ENCODE measurements at regions not wholly inside any gene's neighbourhood (a gene's known extent, or its start where the extent isn't known, plus 50 kb on each side); places are given as distances from the start of the nearest gene placed in this dataset.

DNA sequence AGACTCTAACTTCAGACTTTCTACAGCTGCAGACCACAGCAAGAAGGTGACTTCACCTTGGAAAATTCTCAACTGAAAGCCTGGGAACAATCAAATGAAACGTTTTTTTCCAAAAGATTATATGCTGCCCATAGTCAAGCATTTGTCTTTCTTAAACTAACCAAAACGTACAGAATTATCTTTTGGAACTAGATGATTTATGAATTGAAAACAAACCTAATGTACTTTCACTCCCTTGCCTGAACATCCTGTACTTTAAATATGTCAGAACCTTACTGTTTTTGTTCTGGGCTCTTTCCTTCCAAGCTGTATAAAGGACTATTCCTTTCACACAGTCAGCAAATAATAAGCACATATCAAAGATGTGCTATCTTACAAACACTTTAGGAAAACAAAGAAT lies 62.4 kb upstream of the TNFAIP3 start:
- Histone ChIP-seq H3K27me3 (replicated peaks; ENCODE audit: control insufficient read depth, insufficient read depth, low read length) (no peaks in the 10 kb centered on the region), H3K4me1 (peaks cover 79% of the 10 kb centered on the region), H3K36me3 (ENCODE audit: control insufficient read depth, insufficient read depth, low read length) (no peaks in the 10 kb centered on the region), H3K9me3 (0 out of 2 replicates have a peak, but pooled peaks cover 3% of the 10 kb centered on the region), H3K4me3 (ENCODE audit: low read depth, low read length) (no peak overlapping the region)
- Mint-ChIP-seq H3K4me1 (ENCODE audit: low read depth, unreplicated experiment) (peaks cover 25% of the 10 kb centered on the region), H3K27me3 (ENCODE audit: insufficient read depth, unreplicated experiment) (no peaks in the 10 kb centered on the region), H3K36me3 (ENCODE audit: insufficient read depth, unreplicated experiment) (peaks cover 4% of the 10 kb centered on the region), H3K9me3 (ENCODE audit: unreplicated experiment) (no peaks in the 10 kb centered on the region), H3K27ac (ENCODE audit: unreplicated experiment) (no peak overlapping the region), H3K4me3 (ENCODE audit: unreplicated experiment) (no peak overlapping the region)
- POLR2A ChIA-PET, result no interaction called here
- no peak for DNase-seq
- TF ChIP-seq, protein P1, sequence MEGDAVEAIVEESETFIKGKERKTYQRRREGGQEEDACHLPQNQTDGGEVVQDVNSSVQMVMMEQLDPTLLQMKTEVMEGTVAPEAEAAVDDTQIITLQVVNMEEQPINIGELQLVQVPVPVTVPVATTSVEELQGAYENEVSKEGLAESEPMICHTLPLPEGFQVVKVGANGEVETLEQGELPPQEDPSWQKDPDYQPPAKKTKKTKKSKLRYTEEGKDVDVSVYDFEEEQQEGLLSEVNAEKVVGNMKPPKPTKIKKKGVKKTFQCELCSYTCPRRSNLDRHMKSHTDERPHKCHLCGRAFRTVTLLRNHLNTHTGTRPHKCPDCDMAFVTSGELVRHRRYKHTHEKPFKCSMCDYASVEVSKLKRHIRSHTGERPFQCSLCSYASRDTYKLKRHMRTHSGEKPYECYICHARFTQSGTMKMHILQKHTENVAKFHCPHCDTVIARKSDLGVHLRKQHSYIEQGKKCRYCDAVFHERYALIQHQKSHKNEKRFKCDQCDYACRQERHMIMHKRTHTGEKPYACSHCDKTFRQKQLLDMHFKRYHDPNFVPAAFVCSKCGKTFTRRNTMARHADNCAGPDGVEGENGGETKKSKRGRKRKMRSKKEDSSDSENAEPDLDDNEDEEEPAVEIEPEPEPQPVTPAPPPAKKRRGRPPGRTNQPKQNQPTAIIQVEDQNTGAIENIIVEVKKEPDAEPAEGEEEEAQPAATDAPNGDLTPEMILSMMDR (IDR thresholded peaks at IDR 0.05; ENCODE audit: insufficient read depth in 1 of 2, low read depth in 1 of 2, low read length in 1 of 2, severe bottlenecking in 1 of 2, unreplicated experiment in 1 of 2), result no peak
- intact Hi-C loops (cut with micrococcal nuclease; ENCODE audit: unreplicated experiment), result no loop called here
- CTCF ChIA-PET, result no interaction called here
- no TSS peak for BruUV-seq (replicated peaks)

DNA sequence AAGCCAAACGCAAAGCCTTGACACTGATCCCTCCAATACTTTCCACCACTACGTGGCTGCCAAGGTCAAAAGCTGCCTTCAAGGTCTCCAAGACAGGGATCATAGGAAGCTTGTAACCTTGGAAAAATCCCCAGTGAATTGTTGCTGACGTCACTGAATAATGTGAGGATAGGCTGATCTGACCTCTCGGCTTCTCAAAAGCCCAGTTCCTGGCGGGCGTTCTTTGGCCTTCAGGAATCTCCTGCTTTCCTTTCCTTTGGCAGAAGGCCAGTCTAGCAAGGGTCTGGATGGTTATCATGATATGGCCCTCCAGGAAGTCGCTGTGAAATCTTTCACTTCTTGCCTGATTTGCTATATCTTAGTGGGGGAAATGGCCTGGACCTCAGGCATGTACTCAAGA lies 61.4 kb upstream of the TNFAIP3 start:
- ChIA-PET CTCF (no interaction called here), POLR2A (no interaction called here)
- Mint-ChIP-seq H3K27me3 (ENCODE audit: insufficient read depth, unreplicated experiment) (no peaks in the 10 kb centered on the region), H3K4me1 (ENCODE audit: low read depth, unreplicated experiment) (peaks cover 23% of the 10 kb centered on the region), H3K9me3 (ENCODE audit: unreplicated experiment) (no peaks in the 10 kb centered on the region), H3K27ac (ENCODE audit: unreplicated experiment) (no peak overlapping the region), H3K4me3 (ENCODE audit: unreplicated experiment) (no peak overlapping the region), H3K36me3 (ENCODE audit: insufficient read depth, unreplicated experiment) (peaks cover 4% of the 10 kb centered on the region)
- intact Hi-C loops (cut with micrococcal nuclease; ENCODE audit: unreplicated experiment), result no loop called here
- Histone ChIP-seq H3K4me1 (peaks cover 76% of the 10 kb centered on the region), H3K27me3 (replicated peaks; ENCODE audit: control insufficient read depth, insufficient read depth, low read length) (no peaks in the 10 kb centered on the region), H3K36me3 (ENCODE audit: control insufficient read depth, insufficient read depth, low read length) (no peaks in the 10 kb centered on the region), H3K9me3 (0 out of 2 replicates have a peak, but pooled peaks cover 3% of the 10 kb centered on the region), H3K4me3 (ENCODE audit: low read depth, low read length) (no peak overlapping the region)
- no TSS peak for BruUV-seq (replicated peaks)
- TF ChIP-seq, protein P1 (IDR thresholded peaks at IDR 0.05; ENCODE audit: insufficient read depth in 1 of 2, low read depth in 1 of 2, low read length in 1 of 2, severe bottlenecking in 1 of 2, unreplicated experiment in 1 of 2), result no peak
- no peak for DNase-seq

DNA sequence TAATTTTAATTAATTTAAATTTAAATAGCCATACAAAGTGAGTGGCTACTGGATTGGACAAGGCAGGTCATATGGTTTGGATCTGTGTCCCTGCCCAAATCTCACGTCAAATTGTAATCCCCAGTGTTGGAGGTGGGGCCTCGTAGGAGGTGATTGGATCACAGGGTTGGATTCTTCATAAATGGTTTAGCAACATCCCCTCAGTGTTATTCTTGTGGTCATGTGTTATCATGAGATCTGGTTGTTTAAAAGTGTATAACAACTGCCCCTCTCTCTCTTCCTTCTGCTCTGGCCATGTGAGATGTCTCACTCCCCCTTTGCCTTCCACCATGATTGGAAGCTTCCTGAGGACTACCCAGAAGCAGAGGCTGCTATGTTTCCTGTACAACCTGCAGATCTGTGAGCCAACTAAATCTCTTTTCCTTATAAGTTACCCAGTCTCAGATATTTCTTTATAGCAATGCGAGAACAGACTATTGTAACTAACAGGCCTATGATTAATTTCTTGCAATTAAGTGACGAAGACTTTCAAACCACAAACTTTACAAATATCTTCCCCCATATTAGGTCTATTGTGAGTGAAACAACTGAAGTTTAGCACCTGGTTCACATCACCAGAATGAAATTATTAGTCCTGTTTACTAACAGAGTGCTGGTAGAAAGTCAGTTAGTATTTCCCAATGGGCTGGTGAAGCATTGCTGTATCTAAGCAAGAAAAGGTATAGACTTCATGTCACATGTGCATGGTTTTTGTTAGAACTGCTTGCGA lies 60.0 kb upstream of the TNFAIP3 start:
- Histone ChIP-seq H3K4me1 (peaks cover 71% of the 10 kb centered on the region), H3K36me3 (ENCODE audit: control insufficient read depth, insufficient read depth, low read length) (no peaks in the 10 kb centered on the region), H3K9me3 (0 out of 2 replicates have a peak, but pooled peaks cover 3% of the 10 kb centered on the region), H3K27me3 (replicated peaks; ENCODE audit: control insufficient read depth, insufficient read depth, low read length) (no peaks in the 10 kb centered on the region), H3K4me3 (ENCODE audit: low read depth, low read length) (no peak overlapping the region)
- CTCF ChIA-PET, result no interaction called here
- H3K27ac Mint-ChIP-seq (ENCODE audit: unreplicated experiment), result no peak overlapping the region
- H3K27me3 Mint-ChIP-seq (ENCODE audit: insufficient read depth, unreplicated experiment), result no peaks in the 10 kb centered on the region
- H3K36me3 Mint-ChIP-seq (ENCODE audit: insufficient read depth, unreplicated experiment), result peaks cover 4% of the 10 kb centered on the region
- BruUV-seq (replicated peaks), result no TSS peak
- TF ChIP-seq, protein P1 (IDR thresholded peaks at IDR 0.05; ENCODE audit: insufficient read depth in 1 of 2, low read depth in 1 of 2, low read length in 1 of 2, severe bottlenecking in 1 of 2, unreplicated experiment in 1 of 2), result no peak
- no peak overlapping the region for H3K4me3 Mint-ChIP-seq (ENCODE audit: unreplicated experiment)
- no peak for DNase-seq
- no peaks in the 10 kb centered on the region for H3K9me3 Mint-ChIP-seq (ENCODE audit: unreplicated experiment)
- peaks cover 32% of the 10 kb centered on the region for H3K4me1 Mint-ChIP-seq (ENCODE audit: low read depth, unreplicated experiment)
- POLR2A ChIA-PET, result no interaction called here
- intact Hi-C loops (cut with micrococcal nuclease; ENCODE audit: unreplicated experiment), result no loop called here

Measured in Caco-2 (cell line).